HEK293T (cell line): ENCODE measurements at regions not wholly inside any gene's neighbourhood (a gene's known extent, or its start where the extent isn't known, plus 50 kb on each side); places are given as distances from the start of the nearest gene placed in this dataset.

Source experiments
- ARNT ChIP-seq: fragments of 450-650 bp; IDR thresholded peaks from 2 replicates; pipeline ENCODE4 v1.6.1; 2017; ENCODE audit warnings: mild to moderate bottlenecking
- BHLHE40 ChIP-seq: fragments of 450-650 bp; IDR thresholded peaks from 2 replicates; pipeline ENCODE4 v1.6.1; 2016; ENCODE audit warnings: mild to moderate bottlenecking, moderate library complexity, borderline replicate concordance
- ELF4 ChIP-seq: fragments of 450-650 bp; IDR thresholded peaks from 2 replicates; pipeline ENCODE4 v1.6.1; 2017; ENCODE audit warnings: antibody characterized with exemption
- FOXA1 ChIP-seq: fragments of 450-650 bp; IDR thresholded peaks from 2 replicates; pipeline ENCODE4 v1.6.1; 2016; ENCODE audit warnings: mild to moderate bottlenecking
- FOXK2 ChIP-seq: fragments of 450-650 bp; IDR thresholded peaks from 2 replicates; pipeline ENCODE4 v1.6.1; 2016; ENCODE audit warnings: mild to moderate bottlenecking
- FOXM1 ChIP-seq: fragments of 450-650 bp; IDR thresholded peaks from 2 replicates; pipeline ENCODE4 v1.6.1; 2017; ENCODE audit warnings: mild to moderate bottlenecking, borderline replicate concordance
- HDGF ChIP-seq: fragments of 450-650 bp; IDR thresholded peaks from 2 replicates; pipeline ENCODE4 v1.6.1; 2017; ENCODE audit warnings: antibody characterized with exemption, borderline replicate concordance
- L3MBTL2 ChIP-seq: fragments of 450-650 bp; conservative IDR thresholded peaks from 2 replicates; pipeline ENCODE4 v1.6.1; 2016; ENCODE audit warnings: mild to moderate bottlenecking
- LEF1 ChIP-seq: fragments of 450-650 bp; IDR thresholded peaks from 2 replicates; pipeline ENCODE4 v1.6.1; 2017; ENCODE audit warnings: mild to moderate bottlenecking, borderline replicate concordance
- PKNOX1 ChIP-seq: fragments of 450-650 bp; IDR thresholded peaks from 2 replicates; pipeline ENCODE4 v1.6.1; 2016
- SP1 ChIP-seq: fragments of 450-650 bp; IDR thresholded peaks from 2 replicates; pipeline ENCODE4 v1.6.1; 2017
- SUZ12 ChIP-seq: fragments of 450-650 bp; IDR thresholded peaks from 2 replicates; pipeline ENCODE4 v1.6.1; 2016; ENCODE audit warnings: mild to moderate bottlenecking
- TARDBP ChIP-seq: fragments of 450-650 bp; IDR thresholded peaks from 2 replicates; pipeline ENCODE4 v1.6.1; 2016
- ZNF384 ChIP-seq: fragments of 450-650 bp; IDR thresholded peaks from 2 replicates; pipeline ENCODE4 v1.6.1; 2016

GRCh38 chr13:90726375-90726774 lies 621.1 kb upstream of the MIR17HG start:
- TF ChIP-seq SP1 (no peak), SUZ12 (no peak), BHLHE40 (no peak), TARDBP (no peak), L3MBTL2 (no peak), FOXK2 (no peak), ELF4 (no peak), FOXM1 (no peak), HDGF (no peak), PKNOX1 (no peak), ARNT (no peak), FOXA1 (no peak), ZNF384 (no peak), LEF1 (no peak)
